Mammary epithelial cell (primary cell): ENCODE measurements at regions not wholly inside any gene's neighbourhood (a gene's known extent, or its start where the extent isn't known, plus 50 kb on each side); places are given as distances from the start of the nearest gene placed in this dataset.

Experiments
- EZH2 ChIP-seq: IDR thresholded peaks from 2 replicates; pipeline ENCODE4 v1.6.1; 2012; ENCODE audit warnings: low read length, inconsistent platforms, borderline replicate concordance
- TF ChIP-seq, protein P1 (sequence below), 2 donors: IDR thresholded peaks in 1 of 2; conservative IDR thresholded peaks in 1 of 2; 2 replicates each; pipeline ENCODE4 v1.5.1; 2011 to 2012; ENCODE audit warnings: inconsistent platforms in 2 of 2, low read length in 2 of 2, mild to moderate bottlenecking in 2 of 2, control low read depth in 1 of 2, low read depth in 1 of 2; ENCODE audit not compliant: insufficient read depth in 1 of 2; ENCODE audit errors: extremely low read depth in 1 of 2

DNA sequence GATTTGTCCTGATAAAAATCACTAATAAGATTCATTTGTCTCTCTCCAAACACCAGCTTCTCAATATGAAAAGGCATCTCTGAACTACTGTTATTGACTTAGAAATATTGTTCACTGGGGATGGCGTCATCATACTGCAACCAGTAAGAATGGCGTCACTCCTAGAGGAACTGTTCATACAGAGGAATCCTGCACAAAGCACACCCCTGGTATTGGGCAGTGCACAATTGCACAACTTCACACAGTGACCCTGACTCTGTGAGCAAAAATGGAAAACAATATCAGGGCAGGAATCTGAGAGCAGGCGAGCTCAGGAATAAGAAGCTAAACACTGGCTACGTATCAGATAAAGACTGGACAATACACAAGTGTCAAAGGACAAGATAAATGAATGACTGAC is 66.7 kb upstream of the PNPLA4 start:
- TF ChIP-seq EZH2: no peak
- TF ChIP-seq, protein P1, sequence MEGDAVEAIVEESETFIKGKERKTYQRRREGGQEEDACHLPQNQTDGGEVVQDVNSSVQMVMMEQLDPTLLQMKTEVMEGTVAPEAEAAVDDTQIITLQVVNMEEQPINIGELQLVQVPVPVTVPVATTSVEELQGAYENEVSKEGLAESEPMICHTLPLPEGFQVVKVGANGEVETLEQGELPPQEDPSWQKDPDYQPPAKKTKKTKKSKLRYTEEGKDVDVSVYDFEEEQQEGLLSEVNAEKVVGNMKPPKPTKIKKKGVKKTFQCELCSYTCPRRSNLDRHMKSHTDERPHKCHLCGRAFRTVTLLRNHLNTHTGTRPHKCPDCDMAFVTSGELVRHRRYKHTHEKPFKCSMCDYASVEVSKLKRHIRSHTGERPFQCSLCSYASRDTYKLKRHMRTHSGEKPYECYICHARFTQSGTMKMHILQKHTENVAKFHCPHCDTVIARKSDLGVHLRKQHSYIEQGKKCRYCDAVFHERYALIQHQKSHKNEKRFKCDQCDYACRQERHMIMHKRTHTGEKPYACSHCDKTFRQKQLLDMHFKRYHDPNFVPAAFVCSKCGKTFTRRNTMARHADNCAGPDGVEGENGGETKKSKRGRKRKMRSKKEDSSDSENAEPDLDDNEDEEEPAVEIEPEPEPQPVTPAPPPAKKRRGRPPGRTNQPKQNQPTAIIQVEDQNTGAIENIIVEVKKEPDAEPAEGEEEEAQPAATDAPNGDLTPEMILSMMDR (conservative IDR thresholded peaks at IDR 0.05 in 1 of 2, IDR thresholded peaks at IDR 0.05 in 1 of 2; ENCODE audit: extremely low read depth in 1 of 2, insufficient read depth in 1 of 2, low read depth in 1 of 2, low read length in 2 of 2): no peak
